Activated T-cell treated with anti-CD3 and anti-CD28 coated beads, Interleukin-2, amount 50 U/mL, for 4 hours (primary cell): ENCODE measurements at regions not wholly inside any gene's neighbourhood (a gene's known extent, or its start where the extent isn't known, plus 50 kb on each side); places are given as distances from the start of the nearest gene placed in this dataset.
"Not testable (repeated sequence)": the region's sequence is repeated elsewhere in the genome, so short reads cannot be mapped to it uniquely, and the experiment has no call there.

Source experiments
- ATAC-seq, 2 donors: fragments of 200-7000 bp; cut with Tn5 transposase; one replicate each; pipeline ENCODE4 v1.10.0; 2021
- DNase-seq: peaks from one replicate; pipeline ENCODE4 v3.0.0-alpha.2; 2020
- H3K27me3 Mint-ChIP-seq: one replicate; pipeline ENCODE4 v1.8.0; 2021; ENCODE audit warnings: low read depth, mixed read lengths
- H3K36me3 Mint-ChIP-seq: one replicate; pipeline ENCODE4 v1.8.0; 2022; ENCODE audit warnings: mixed read lengths; ENCODE audit not compliant: insufficient read depth
- H3K4me1 Mint-ChIP-seq: one replicate; pipeline ENCODE4 v1.8.0; 2021; ENCODE audit warnings: low read depth, mixed read lengths
- H3K4me3 Mint-ChIP-seq: one replicate; pipeline ENCODE4 v1.8.0; 2021; ENCODE audit warnings: mild to moderate bottlenecking, moderate library complexity, mixed read lengths
- H3K9me3 Mint-ChIP-seq: one replicate; pipeline ENCODE4 v1.8.0; 2021; ENCODE audit warnings: mixed read lengths

DNA sequence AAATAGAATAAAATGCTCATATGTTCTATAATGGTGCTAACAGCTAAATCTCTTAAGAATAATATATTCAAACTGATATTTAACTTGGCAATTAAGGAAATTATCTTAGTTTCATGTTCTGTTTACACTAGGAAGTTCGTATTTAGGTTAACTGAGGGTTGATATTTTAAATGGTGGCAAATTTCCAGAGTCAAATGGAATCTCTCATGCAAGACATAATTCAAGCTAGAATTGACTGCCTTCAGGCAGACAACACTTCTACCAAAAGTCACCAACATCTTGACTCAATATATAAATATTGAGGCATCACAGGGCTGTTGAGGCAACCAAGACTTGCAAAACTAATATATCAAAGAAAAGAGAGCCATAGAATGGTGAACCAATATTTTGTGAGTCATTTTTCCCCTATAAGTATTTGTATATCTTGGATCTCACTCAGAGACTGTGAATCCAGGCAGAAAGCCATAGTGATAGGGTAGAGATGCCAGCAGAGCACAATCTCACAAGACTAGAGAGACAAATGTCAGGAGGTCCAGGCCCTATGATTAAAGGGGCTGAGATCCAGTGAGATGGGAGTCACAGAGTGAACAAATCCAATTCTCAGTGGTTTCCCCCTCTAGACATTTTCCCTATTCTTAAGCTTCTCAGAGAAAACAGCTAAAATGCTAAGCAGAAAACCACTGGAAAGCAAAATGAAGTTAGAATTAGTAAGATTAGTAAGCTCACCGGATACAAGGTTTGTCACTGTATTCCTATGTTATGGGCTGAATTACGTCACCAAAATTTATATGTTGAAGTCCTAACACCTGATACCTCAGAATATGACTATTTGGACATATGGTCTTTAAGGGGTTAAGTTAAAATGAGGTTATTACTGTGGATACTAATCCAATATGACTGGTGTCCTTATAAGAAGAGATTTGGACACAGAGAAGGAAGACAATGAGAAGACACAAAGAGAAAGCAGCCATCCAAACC lies 358.2 kb upstream of the UBE2E3 start:
- Mint-ChIP-seq H3K4me1 (no peaks in the 10 kb centered on the region), H3K27me3 (no peaks in the 10 kb centered on the region), H3K36me3 (no peaks in the 10 kb centered on the region), H3K9me3 (no peaks in the 10 kb centered on the region), H3K4me3 (no peak overlapping the region)
- DNase-seq (no peak), ATAC-seq (no peak)

DNA sequence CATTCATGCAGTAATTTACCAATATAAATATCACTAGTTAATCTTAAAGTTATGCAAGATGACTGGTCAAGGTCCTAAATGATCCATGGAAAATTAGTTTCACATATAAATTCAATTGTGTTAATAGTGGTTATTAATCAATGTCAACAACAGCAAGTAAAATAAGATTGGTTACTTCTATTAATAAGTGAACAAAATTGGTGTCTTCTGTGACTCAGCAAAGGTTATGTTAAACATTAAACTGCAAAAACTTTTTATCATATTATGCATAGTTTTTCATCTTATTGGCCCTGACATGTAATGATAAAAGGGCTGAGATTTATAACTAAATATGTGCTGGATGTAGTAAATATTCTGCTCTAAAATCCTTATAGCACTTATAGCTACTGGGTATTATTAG lies 359.0 kb upstream of the UBE2E3 start:
- Mint-ChIP-seq H3K9me3 (no peaks in the 10 kb centered on the region), H3K36me3 (no peaks in the 10 kb centered on the region), H3K4me3 (no peak overlapping the region), H3K4me1 (no peaks in the 10 kb centered on the region), H3K27me3 (no peaks in the 10 kb centered on the region)
- ATAC-seq (no peak), DNase-seq (no peak)

GRCh38 chr2:180618570-180618969 lies 361.8 kb upstream of the UBE2E3 start:
- no peaks in the 10 kb centered on the region for H3K36me3 Mint-ChIP-seq
- DNase-seq (no peak), ATAC-seq (no peak)
- no peak overlapping the region for H3K4me3 Mint-ChIP-seq
- H3K27me3 Mint-ChIP-seq = no peaks in the 10 kb centered on the region
- H3K4me1 Mint-ChIP-seq = no peaks in the 10 kb centered on the region
- no peaks in the 10 kb centered on the region for H3K9me3 Mint-ChIP-seq

- no peaks in the 10 kb centered on the region for H3K9me3 Mint-ChIP-seq
- H3K4me3 Mint-ChIP-seq = no peak overlapping the region
- no peak for DNase-seq
- no peak for ATAC-seq
- no peaks in the 10 kb centered on the region for H3K4me1 Mint-ChIP-seq
- no peaks in the 10 kb centered on the region for H3K36me3 Mint-ChIP-seq
- H3K27me3 Mint-ChIP-seq = no peaks in the 10 kb centered on the region
Observed at GRCh38 chr2:180614776-180615175, 365.6 kb upstream of the UBE2E3 start.

DNA sequence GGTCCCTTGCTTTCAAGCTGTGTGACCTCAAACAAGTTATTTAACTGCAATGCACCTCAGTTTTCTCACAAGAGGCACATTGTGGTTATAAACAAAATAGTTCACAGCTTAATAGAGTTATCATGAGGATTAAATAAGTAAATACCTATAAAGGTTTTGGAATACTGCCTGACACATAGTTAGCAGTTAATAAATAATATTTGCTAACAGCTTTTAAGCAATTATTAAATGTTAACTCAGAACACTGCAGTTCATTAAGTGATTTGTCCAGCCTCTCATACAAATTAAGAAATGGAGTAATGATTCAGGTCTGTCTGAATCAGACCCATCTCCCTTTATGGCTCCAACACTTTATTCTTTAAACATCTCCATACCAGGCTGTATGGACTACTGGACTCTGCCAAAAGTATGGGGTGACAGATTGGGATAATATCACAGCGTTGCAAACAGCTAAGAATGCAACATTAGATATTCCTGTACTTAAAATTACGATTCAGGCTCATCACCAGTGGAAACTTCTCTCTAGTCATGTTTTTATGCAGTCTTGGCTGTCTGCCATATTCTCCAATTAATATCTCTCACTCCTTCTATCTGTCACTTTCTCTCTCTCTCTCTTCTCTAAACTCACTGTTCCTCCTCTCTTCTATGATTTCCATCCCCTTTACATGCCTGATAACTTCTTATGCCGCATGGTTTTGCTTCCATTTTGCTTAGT lies 370.6 kb upstream of the UBE2E3 start:
- Mint-ChIP-seq H3K9me3 (no peaks in the 10 kb centered on the region), H3K36me3 (no peaks in the 10 kb centered on the region), H3K4me1 (no peaks in the 10 kb centered on the region), H3K27me3 (no peaks in the 10 kb centered on the region), H3K4me3 (no peak overlapping the region)
- DNase-seq = no peak
- no peak for ATAC-seq

- no peak for ATAC-seq
- DNase-seq = no peak
- no peak overlapping the region for H3K4me3 Mint-ChIP-seq
- no peaks in the 10 kb centered on the region for H3K9me3 Mint-ChIP-seq
- H3K36me3 Mint-ChIP-seq = no peaks in the 10 kb centered on the region
- H3K4me1 Mint-ChIP-seq = no peaks in the 10 kb centered on the region
- no peaks in the 10 kb centered on the region for H3K27me3 Mint-ChIP-seq
Observed at GRCh38 chr2:180607514-180608049, 372.8 kb upstream of the UBE2E3 start.

DNA sequence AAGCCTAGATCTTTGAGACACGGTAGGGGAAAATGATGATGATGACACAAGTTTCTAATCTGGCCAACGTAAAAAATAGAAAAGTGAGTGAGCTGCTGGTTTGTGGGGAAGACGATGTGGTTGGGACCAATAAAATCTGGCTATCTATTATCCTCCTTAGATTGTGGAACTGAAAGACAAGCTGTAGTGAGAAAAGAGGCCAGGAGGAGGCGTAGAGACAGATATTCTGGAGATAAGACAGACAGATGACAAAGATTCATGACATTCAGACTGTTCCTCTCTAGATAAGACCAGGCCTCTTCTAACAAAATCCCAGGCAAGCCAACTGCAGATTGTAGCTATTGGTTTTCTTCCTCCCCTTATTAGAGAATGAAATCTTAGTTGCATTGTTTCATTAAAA lies 376.3 kb upstream of the UBE2E3 start:
- H3K27me3 Mint-ChIP-seq = no peaks in the 10 kb centered on the region
- no peaks in the 10 kb centered on the region for H3K36me3 Mint-ChIP-seq
- ATAC-seq (no peak), DNase-seq (no peak)
- H3K4me1 Mint-ChIP-seq = no peaks in the 10 kb centered on the region
- no peaks in the 10 kb centered on the region for H3K9me3 Mint-ChIP-seq
- H3K4me3 Mint-ChIP-seq = no peak overlapping the region

- ATAC-seq (no peak), DNase-seq (no peak)
- Mint-ChIP-seq H3K4me1 (no peaks in the 10 kb centered on the region), H3K9me3 (no peaks in the 10 kb centered on the region), H3K36me3 (no peaks in the 10 kb centered on the region), H3K4me3 (no peak overlapping the region), H3K27me3 (no peaks in the 10 kb centered on the region)
Observed at GRCh38 chr2:180601016-180601415, 379.4 kb upstream of the UBE2E3 start.

- Mint-ChIP-seq H3K36me3 (no peaks in the 10 kb centered on the region), H3K9me3 (no peaks in the 10 kb centered on the region), H3K4me3 (no peak overlapping the region), H3K27me3 (no peaks in the 10 kb centered on the region), H3K4me1 (no peaks in the 10 kb centered on the region)
- DNase-seq = no peak
- no peak for ATAC-seq
Observed at GRCh38 chr2:180599804-180600203, 380.6 kb upstream of the UBE2E3 start.

GRCh38 chr2:180597179-180597578 lies 383.2 kb upstream of the UBE2E3 start:
- Mint-ChIP-seq H3K9me3 (no peaks in the 10 kb centered on the region), H3K36me3 (no peaks in the 10 kb centered on the region), H3K27me3 (no peaks in the 10 kb centered on the region), H3K4me1 (no peaks in the 10 kb centered on the region), H3K4me3 (no peak overlapping the region)
- DNase-seq (no peak), ATAC-seq (no peak)

GRCh38 chr2:180596453-180596852 lies 384.0 kb upstream of the UBE2E3 start:
- no peak for DNase-seq
- ATAC-seq = no peak
- Mint-ChIP-seq H3K9me3 (no peaks in the 10 kb centered on the region), H3K4me3 (no peak overlapping the region), H3K36me3 (no peaks in the 10 kb centered on the region), H3K27me3 (no peaks in the 10 kb centered on the region), H3K4me1 (peaks cover 3% of the 10 kb centered on the region)

DNA sequence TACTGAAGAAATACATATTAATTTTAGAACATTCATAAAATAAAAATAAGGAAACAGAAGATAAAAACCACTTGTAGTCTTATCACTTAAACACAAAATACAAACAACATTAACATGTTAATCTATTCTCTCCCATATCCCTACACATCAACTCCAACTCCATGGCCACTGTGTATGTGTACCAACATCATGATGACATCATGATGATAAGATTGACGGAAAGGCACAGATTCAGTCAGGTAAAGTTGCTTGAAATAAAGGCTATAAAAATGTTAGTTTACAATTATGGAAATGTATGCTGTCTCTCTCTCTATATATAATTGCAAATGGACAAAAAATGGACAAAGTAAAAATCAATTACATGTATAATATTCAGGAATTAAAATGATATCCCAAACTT lies 388.5 kb upstream of the UBE2E3 start:
- no peak for ATAC-seq
- Mint-ChIP-seq H3K36me3 (peaks cover 3% of the 10 kb centered on the region), H3K4me1 (peaks cover 16% of the 10 kb centered on the region), H3K4me3 (no peak overlapping the region), H3K27me3 (peaks cover 5% of the 10 kb centered on the region), H3K9me3 (peaks cover 19% of the 10 kb centered on the region)
- DNase-seq = no peak

GRCh38 chr2:180591093-180591781 lies 389.2 kb upstream of the UBE2E3 start:
- H3K36me3 Mint-ChIP-seq, H3K27me3 Mint-ChIP-seq, H3K4me3 Mint-ChIP-seq, DNase-seq, ATAC-seq: not testable (repeated sequence)
- Mint-ChIP-seq H3K4me1 (peaks cover 16% of the 10 kb centered on the region), H3K9me3 (peaks cover 19% of the 10 kb centered on the region)

DNA sequence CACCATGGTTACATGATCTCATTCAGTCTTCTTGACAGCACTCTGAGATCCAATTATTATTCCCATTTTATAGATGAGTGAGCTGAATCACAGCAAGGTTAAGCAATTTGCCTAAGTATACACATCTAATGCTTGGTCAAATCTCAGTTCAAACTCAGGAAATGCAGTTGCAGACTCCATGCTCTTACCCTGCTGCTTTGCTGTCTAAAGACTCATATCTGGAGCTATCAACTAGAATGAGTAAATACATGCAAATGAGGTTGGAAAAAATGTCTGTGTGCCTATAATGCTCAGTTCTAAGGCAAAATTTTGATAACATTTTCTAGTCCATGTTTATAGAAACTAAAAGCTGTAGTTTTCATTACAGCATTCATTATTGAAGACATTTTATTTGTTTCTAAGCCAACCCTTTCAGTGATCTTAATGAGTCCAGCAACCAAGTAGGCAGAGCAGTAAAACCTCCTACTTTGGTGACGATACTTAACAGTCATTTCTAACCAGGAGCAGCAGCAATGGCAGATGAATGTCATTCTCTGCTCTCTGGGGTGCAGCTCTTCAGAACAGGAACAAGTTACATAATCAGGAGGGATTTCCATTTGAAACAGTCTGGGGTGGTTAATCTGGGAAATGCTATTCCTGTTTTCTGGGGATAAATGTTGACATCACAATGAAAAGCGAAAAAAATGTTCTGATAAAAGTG lies 396.8 kb upstream of the UBE2E3 start:
- ATAC-seq (no peak), DNase-seq (no peak)
- Mint-ChIP-seq H3K36me3 (no peaks in the 10 kb centered on the region), H3K9me3 (peaks cover 3% of the 10 kb centered on the region), H3K4me1 (no peaks in the 10 kb centered on the region), H3K4me3 (no peak overlapping the region), H3K27me3 (peaks cover 9% of the 10 kb centered on the region)
